Spinal cord (tissue), 9 donors: ENCODE measurements at regions not wholly inside any gene's neighbourhood (a gene's known extent, or its start where the extent isn't known, plus 50 kb on each side); places are given as distances from the start of the nearest gene placed in this dataset.
"Not testable (repeated sequence)": the region's sequence is repeated elsewhere in the genome, so short reads cannot be mapped to it uniquely, and the experiment has no call there.

ENCODE experiments used
- DNase-seq, 6 donors: peaks; one replicate each; pipeline versions ENCODE4 v3.0.0 to v3.0.0-alpha.2; 2013 to 2015; ENCODE audit warnings: low spot score in 6 of 6, low read depth in 4 of 6
- H3K27ac ChIP-seq: one replicate; pipeline ENCODE4 v1.5.1; 2013; ENCODE audit warnings: low read depth, low read length, control low read depth
- H3K27me3 ChIP-seq: one replicate; pipeline ENCODE4 v1.6.1; 2013; ENCODE audit warnings: low read length; ENCODE audit not compliant: control insufficient read depth, insufficient read depth
- H3K36me3 ChIP-seq: one replicate; pipeline ENCODE4 v1.6.1; 2013; ENCODE audit warnings: low read length; ENCODE audit not compliant: control insufficient read depth, insufficient read depth
- H3K4me1 ChIP-seq: one replicate; pipeline ENCODE4 v1.6.1; 2013; ENCODE audit warnings: low read length; ENCODE audit not compliant: control insufficient read depth, insufficient read depth
- H3K4me3 ChIP-seq: one replicate; pipeline ENCODE4 v1.5.1; 2013; ENCODE audit warnings: low read depth, low read length, control low read depth
- H3K9me3 ChIP-seq: one replicate; pipeline ENCODE4 v1.6.1; 2013; ENCODE audit warnings: low read length; ENCODE audit not compliant: control insufficient read depth, insufficient read depth
- WGBS: methylation state at CpG from one replicate; pipeline ENCODE4 v1.1.5; 2013; ENCODE audit warnings: missing lambda C conversion rate; ENCODE audit not compliant: insufficient coverage; 5-methylcytosine and 5-hydroxymethylcytosine counted together
- donor health status: healthy.

- 22% methylated on average over 9 of the region's 16 CpGs for WGBS
- H3K27ac ChIP-seq, H3K36me3 ChIP-seq, H3K9me3 ChIP-seq, H3K4me1 ChIP-seq, H3K27me3 ChIP-seq, H3K4me3 ChIP-seq, DNase-seq: not testable (repeated sequence)
These were observed 99.5 kb downstream of the ARHGAP36 start for GRCh38 chrX:131157656-131158055.

- no peaks in the 10 kb centered on the region for H3K9me3 ChIP-seq
- no peaks in the 10 kb centered on the region for H3K36me3 ChIP-seq
- no peak for DNase-seq
- H3K27me3 ChIP-seq = no peaks in the 10 kb centered on the region
- H3K4me3 ChIP-seq = no peak overlapping the region
- WGBS = 49% methylated on average over 2 of the region's 3 CpGs
- H3K27ac ChIP-seq = no peak overlapping the region
- H3K4me1 ChIP-seq = no peaks in the 10 kb centered on the region
These were observed 88.6 kb downstream of the ARHGAP36 start for GRCh38 chrX:131146702-131147101.
